ENCODE measurements at regions not wholly inside any gene's neighbourhood (a gene's known extent, or its start where the extent isn't known, plus 50 kb on each side); places are given as distances from the start of the nearest gene placed in this dataset.
"Not testable (repeated sequence)": the region's sequence is repeated elsewhere in the genome, so short reads cannot be mapped to it uniquely, and the experiment has no call there.

DNA sequence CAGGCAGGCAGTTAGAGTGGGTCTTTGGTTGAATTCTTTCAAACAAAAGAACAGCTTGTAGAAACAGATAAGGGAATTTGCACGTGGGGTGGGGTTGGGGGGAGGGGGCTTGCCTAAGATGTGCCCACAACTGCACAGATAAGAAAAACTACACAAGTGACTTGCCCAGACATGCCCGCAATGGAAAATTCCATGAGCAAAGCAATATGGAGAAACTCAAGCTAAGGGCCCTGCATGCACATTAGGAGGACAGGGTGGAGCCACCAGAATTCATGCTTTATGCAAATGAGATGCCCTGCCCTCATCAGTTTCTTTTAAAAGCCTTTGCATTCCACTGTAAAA, 755.6 kb upstream of the MIR17HG start:
- ChIA-PET POLR2A (no interaction called here), CTCF (no interaction called here)
- no peaks in the 10 kb centered on the region for H3K27me3 ChIP-seq (ENCODE audit: control insufficient read depth, insufficient read depth, low read length)
- H3K4me3 ChIP-seq (ENCODE audit: low read depth, low read length) = no peak overlapping the region
- TF ChIP-seq, protein P1, sequence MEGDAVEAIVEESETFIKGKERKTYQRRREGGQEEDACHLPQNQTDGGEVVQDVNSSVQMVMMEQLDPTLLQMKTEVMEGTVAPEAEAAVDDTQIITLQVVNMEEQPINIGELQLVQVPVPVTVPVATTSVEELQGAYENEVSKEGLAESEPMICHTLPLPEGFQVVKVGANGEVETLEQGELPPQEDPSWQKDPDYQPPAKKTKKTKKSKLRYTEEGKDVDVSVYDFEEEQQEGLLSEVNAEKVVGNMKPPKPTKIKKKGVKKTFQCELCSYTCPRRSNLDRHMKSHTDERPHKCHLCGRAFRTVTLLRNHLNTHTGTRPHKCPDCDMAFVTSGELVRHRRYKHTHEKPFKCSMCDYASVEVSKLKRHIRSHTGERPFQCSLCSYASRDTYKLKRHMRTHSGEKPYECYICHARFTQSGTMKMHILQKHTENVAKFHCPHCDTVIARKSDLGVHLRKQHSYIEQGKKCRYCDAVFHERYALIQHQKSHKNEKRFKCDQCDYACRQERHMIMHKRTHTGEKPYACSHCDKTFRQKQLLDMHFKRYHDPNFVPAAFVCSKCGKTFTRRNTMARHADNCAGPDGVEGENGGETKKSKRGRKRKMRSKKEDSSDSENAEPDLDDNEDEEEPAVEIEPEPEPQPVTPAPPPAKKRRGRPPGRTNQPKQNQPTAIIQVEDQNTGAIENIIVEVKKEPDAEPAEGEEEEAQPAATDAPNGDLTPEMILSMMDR (IDR thresholded peaks at IDR 0.05; ENCODE audit: low read depth, low read length) = no peak
- no peak overlapping the region for H3K27ac ChIP-seq (ENCODE audit: low read depth, low read length)
- H3K9me3 ChIP-seq (ENCODE audit: control insufficient read depth, insufficient read depth, low read length) = no peaks in the 10 kb centered on the region
- no peak for DNase-seq (ENCODE audit: low read depth, low spot score)

DNA sequence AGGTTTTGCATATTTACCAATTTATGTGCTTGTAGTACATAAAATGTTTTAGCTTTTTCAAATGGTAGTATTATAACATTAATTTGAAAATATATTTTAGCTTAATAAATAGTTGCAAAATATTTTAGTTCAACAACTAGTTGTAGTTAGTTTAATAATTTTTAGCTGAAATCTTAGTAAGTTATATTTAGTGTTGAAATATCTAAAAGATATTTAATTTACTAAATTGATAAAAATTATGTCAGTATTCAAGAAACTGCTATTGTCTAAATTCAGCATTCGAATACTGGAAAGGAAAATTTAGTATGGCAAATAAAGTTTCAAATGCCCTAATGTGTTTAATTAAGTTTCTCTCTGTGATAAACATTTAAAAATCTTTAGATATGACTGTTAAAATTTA, 754.5 kb upstream of the MIR17HG start:
- POLR2A ChIA-PET = no interaction called here

DNA sequence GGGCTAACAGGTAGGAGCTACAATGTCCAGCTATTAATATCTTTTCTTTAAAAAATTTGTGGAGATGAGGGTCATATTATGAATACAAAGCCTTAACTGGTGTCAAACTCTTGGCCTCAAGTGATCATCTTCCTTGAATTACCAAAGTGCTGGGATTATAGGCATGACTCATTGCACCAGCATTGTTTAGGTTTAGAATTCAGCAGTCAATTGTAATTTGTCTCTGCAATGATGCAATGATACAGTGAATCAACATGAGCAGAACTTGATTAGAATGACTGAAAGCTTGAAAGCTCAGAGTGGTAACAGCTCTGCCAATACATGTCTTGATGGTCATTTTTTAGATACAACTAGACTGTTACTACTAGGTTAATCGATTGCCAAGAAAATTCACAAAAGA, 752.8 kb upstream of the MIR17HG start:
- POLR2A ChIA-PET = no interaction called here
- no peaks in the 10 kb centered on the region for H3K9me3 ChIP-seq (ENCODE audit: control insufficient read depth, insufficient read depth, low read length)
- no peak overlapping the region for H3K27ac ChIP-seq (ENCODE audit: low read depth, low read length)

More for the DNA sequence above, 754.5 kb upstream of the MIR17HG start:
- TF ChIP-seq, protein P1 (IDR thresholded peaks at IDR 0.05; ENCODE audit: low read depth, low read length) = no peak
- no peak for DNase-seq (ENCODE audit: low read depth, low spot score)
- Histone ChIP-seq H3K4me3 (ENCODE audit: low read depth, low read length) (no peak overlapping the region), H3K27me3 (ENCODE audit: control insufficient read depth, insufficient read depth, low read length) (no peaks in the 10 kb centered on the region), H3K27ac (ENCODE audit: low read depth, low read length) (no peak overlapping the region), H3K9me3 (ENCODE audit: control insufficient read depth, insufficient read depth, low read length) (no peaks in the 10 kb centered on the region)
- CTCF ChIA-PET = interaction anchor here (0.7 kb wide), 1 partner anchor 180 kb away, joined by 3 read pairs; no protein-coding TSS in a partner anchor

DNA sequence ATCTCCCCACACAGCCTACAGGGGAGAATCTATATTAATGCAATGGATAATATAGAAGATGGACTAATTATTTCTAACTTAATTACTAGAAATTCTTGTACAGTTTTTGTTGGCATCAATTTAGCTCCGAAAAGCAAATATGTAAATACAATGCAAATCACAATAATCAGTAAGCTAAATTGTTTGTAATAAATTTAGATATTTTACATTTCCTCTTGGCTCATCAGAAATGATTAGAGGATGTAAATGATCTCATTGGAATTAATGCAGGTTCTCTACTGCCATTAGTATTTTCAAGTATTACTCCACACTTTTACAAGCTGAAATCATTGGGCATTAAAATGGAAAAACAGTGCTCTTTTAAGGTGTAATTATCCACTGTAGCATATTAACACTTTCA, 741.8 kb upstream of the MIR17HG start:
- H3K27me3 ChIP-seq (ENCODE audit: control insufficient read depth, insufficient read depth, low read length) = no peaks in the 10 kb centered on the region
- H3K4me3 ChIP-seq (ENCODE audit: low read depth, low read length) = no peak overlapping the region
- TF ChIP-seq, protein P1 (IDR thresholded peaks at IDR 0.05; ENCODE audit: low read depth, low read length) = no peak
- POLR2A ChIA-PET = no interaction called here
- H3K9me3 ChIP-seq (ENCODE audit: control insufficient read depth, insufficient read depth, low read length) = no peaks in the 10 kb centered on the region
- CTCF ChIA-PET = interaction anchor here (0.6 kb wide), 1 partner anchor 10 kb away, joined by 5 read pairs; no protein-coding TSS in a partner anchor
- no peak for DNase-seq (ENCODE audit: low read depth, low spot score)
- H3K27ac ChIP-seq (ENCODE audit: low read depth, low read length) = no peak overlapping the region

More for the DNA sequence above, 752.8 kb upstream of the MIR17HG start:
- no peak overlapping the region for H3K4me3 ChIP-seq (ENCODE audit: low read depth, low read length)
- CTCF ChIA-PET = no interaction called here
- no peaks in the 10 kb centered on the region for H3K27me3 ChIP-seq (ENCODE audit: control insufficient read depth, insufficient read depth, low read length)
- no peak for DNase-seq (ENCODE audit: low read depth, low spot score)
- TF ChIP-seq, protein P1 (IDR thresholded peaks at IDR 0.05; ENCODE audit: low read depth, low read length) = no peak

DNA sequence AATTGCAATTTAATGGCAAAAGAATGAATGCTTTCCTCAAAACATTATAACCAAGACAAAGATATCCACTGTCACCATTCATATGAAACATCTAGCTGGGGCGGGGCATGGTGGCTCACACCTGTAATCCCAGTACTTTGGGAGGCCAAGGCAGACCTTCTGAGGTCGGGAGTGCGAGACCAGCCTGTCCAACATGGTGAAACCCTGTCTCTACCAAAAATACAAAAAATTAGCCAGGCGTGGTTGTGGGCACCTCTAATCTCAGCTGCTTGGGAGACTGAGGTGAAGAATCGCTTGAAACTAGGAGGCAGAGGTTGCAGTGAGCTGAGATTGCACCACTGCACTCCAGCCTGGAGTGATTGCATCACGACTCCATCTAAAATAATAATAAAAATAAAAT, 740.6 kb upstream of the MIR17HG start:
- POLR2A ChIA-PET; H3K9me3 ChIP-seq (ENCODE audit: control insufficient read depth, insufficient read depth, low read length); H3K4me3 ChIP-seq (ENCODE audit: low read depth, low read length); CTCF ChIA-PET; DNase-seq (ENCODE audit: low read depth, low spot score); H3K27ac ChIP-seq (ENCODE audit: low read depth, low read length); H3K27me3 ChIP-seq (ENCODE audit: control insufficient read depth, insufficient read depth, low read length): not testable (repeated sequence)

DNA sequence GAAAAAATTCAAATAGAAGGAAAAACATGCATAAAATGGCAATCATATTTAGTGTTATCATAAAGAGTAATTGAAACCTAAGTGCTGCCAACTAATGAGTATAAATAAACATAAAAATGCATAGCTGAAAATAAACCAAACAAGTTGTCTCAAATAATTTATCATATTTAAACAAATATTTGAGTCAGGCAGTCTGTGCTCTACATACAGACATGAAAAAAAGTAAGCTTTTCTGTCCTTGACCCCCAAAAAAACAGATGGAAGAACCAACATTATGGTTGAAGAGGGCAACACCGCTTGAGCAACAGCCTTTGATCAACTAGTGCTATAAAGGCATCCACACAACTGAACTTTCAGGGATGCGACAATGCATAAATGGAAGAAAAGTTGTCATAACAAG, 735.1 kb upstream of the MIR17HG start:
- no peak overlapping the region for H3K27ac ChIP-seq (ENCODE audit: low read depth, low read length)
- TF ChIP-seq, protein P1 (IDR thresholded peaks at IDR 0.05; ENCODE audit: low read depth, low read length) = no peak
- H3K4me3 ChIP-seq (ENCODE audit: low read depth, low read length) = no peak overlapping the region
- CTCF ChIA-PET = no interaction called here
- POLR2A ChIA-PET = no interaction called here
- no peaks in the 10 kb centered on the region for H3K27me3 ChIP-seq (ENCODE audit: control insufficient read depth, insufficient read depth, low read length)
- DNase-seq (ENCODE audit: low read depth, low spot score) = no peak
- no peaks in the 10 kb centered on the region for H3K9me3 ChIP-seq (ENCODE audit: control insufficient read depth, insufficient read depth, low read length)

Measured in AG04450 (cell line).